Motor neuron (in vitro differentiated cells): ENCODE measurements at regions not wholly inside any gene's neighbourhood (a gene's known extent, or its start where the extent isn't known, plus 50 kb on each side); places are given as distances from the start of the nearest gene placed in this dataset.

Experiments used
- ATAC-seq, 8 experiments: fragments of 200-7000 bp; cut with Tn5 transposase; replicated peaks in 6 of 8; 2 replicates each; pipeline ENCODE4 v1.8.0; 2021; ENCODE audit warnings: mild to moderate bottlenecking in 8 of 8, moderate library complexity in 8 of 8
- H3K27ac ChIP-seq, 2 donors: fragments of 250-450 bp; sonication (Bioruptor Pico); 2 replicates each; pipeline ENCODE4 v1.9.0; 2021; ENCODE audit warnings: antibody characterized with exemption in 2 of 2, mild to moderate bottlenecking in 2 of 2, moderate library complexity in 1 of 2
- H3K4me1 ChIP-seq, 2 donors: fragments of 250-450 bp; sonication (Bioruptor Pico); replicated peaks in 1 of 2; 2 replicates each; pipeline ENCODE4 v1.6.1; 2021; ENCODE audit warnings: antibody characterized with exemption in 2 of 2, mild to moderate bottlenecking in 2 of 2, moderate library complexity in 1 of 2
- H3K4me3 ChIP-seq, 5 donors: fragments of 250-450 bp; sonication (Bioruptor Pico); 2 replicates each; pipeline ENCODE4 v1.9.0; 2021; ENCODE audit warnings: antibody characterized with exemption in 5 of 5, mild to moderate bottlenecking in 5 of 5, moderate library complexity in 4 of 5
- WGBS, 10 experiments: fragments of 450-650 bp; shearing (Covaris generic); methylation state at CpG; one replicate each; pipeline ENCODE4 v1.0.0; 2022; 5-methylcytosine and 5-hydroxymethylcytosine counted together
- in situ Hi-C, 9 experiments: fragments of 400-800 bp; cut with MboI; loops; one replicate each; pipeline ENCODE4 v1.15.0; 2021; ENCODE audit warnings: low sequenced_read_pairs in 9 of 9, low pct_unique_long_range_greater_than_20kb in 2 of 9; ENCODE audit not compliant: unreplicated experiment in 9 of 9

- peak in 6 of 8 experiments; percentile 26 to 61 (median 53) for ATAC-seq
- Histone ChIP-seq H3K4me3 (no peak overlapping the region), H3K4me1 (peaks cover 8 to 15% of the 10 kb centered on the region in 2 donors), H3K27ac (peak overlapping the region in 1 of 2 donors; percentile 49)
- in situ Hi-C loops: no loop called here
- 0 to 67% (median 5%) methylated on average over 1 to 3 of the region's 7 CpGs; no CpG with 5 or more reads in 5 of the 10 experiments for WGBS, 10 experiments
These were observed 121.4 kb upstream of the MVB12B start for GRCh38 chr9:126205265-126205664.

GRCh38 chr9:126205845-126206498 is 120.7 kb upstream of the MVB12B start:
- ATAC-seq: peak in 6 of 8 experiments; percentile 17 to 67 (median 54)
- Histone ChIP-seq H3K27ac (peak overlapping the region in 1 of 2 donors; percentile 49), H3K4me3 (no peak overlapping the region), H3K4me1 (peaks cover 8 to 15% of the 10 kb centered on the region in 2 donors)
- WGBS, 10 experiments: 63 to 92% (median 80%) methylated on average over 1 to 6 of the region's 22 CpGs; no CpG with 5 or more reads in 5 of the 10 experiments
- in situ Hi-C loops: no loop called here

GRCh38 chr9:126207256-126207655 is 119.4 kb upstream of the MVB12B start:
- no peak overlapping the region for H3K27ac ChIP-seq
- H3K4me1 ChIP-seq: peaks cover 8 to 15% of the 10 kb centered on the region in 2 donors
- no peak for ATAC-seq
- WGBS, 10 experiments: 56 to 90% (median 83%) methylated on average over 1 to 2 of the region's 5 CpGs; no CpG with 5 or more reads in 5 of the 10 experiments
- in situ Hi-C loops: no loop called here
- no peak overlapping the region for H3K4me3 ChIP-seq

GRCh38 chr9:126208216-126208758 is 118.3 kb upstream of the MVB12B start:
- in situ Hi-C loops: no loop called here
- Histone ChIP-seq H3K4me1 (peaks cover 8 to 15% of the 10 kb centered on the region in 2 donors), H3K27ac (no peak overlapping the region), H3K4me3 (no peak overlapping the region)
- ATAC-seq: no peak
- WGBS, 10 experiments: 0 to 80% (median 72%) methylated on average over 1 to 2 of the region's 3 CpGs; no CpG with 5 or more reads in 5 of the 10 experiments

GRCh38 chr9:126211441-126212074 is 115.1 kb upstream of the MVB12B start:
- Histone ChIP-seq H3K4me3 (no peak overlapping the region), H3K27ac (no peak overlapping the region), H3K4me1 (no peaks in the 10 kb centered on the region)
- ATAC-seq: no peak
- 12 to 92% (median 74%) methylated on average over 2 to 3 of the region's 3 CpGs for WGBS, 10 experiments
- in situ Hi-C loops: no loop called here

- in situ Hi-C loops: no loop called here
- no peak for ATAC-seq
- Histone ChIP-seq H3K4me3 (no peak overlapping the region), H3K4me1 (peaks cover 10 to 13% of the 10 kb centered on the region in 2 donors), H3K27ac (no peak overlapping the region)
- WGBS, 10 experiments: 0 to 89% (median 78%) methylated on average over 1 to 4 of the region's 4 CpGs; no CpG with 5 or more reads in 1 of the 10 experiments
These were observed 111.1 kb upstream of the MVB12B start for GRCh38 chr9:126215486-126215885.

- ATAC-seq: no peak
- Histone ChIP-seq H3K4me3 (no peak overlapping the region), H3K27ac (no peak overlapping the region), H3K4me1 (peaks cover 10 to 13% of the 10 kb centered on the region in 2 donors)
- in situ Hi-C loops: no loop called here
- WGBS, 10 experiments: 13 to 91% (median 60%) methylated on average over 1 to 4 of the region's 4 CpGs
These were observed 109.8 kb upstream of the MVB12B start for GRCh38 chr9:126216826-126217225.

GRCh38 chr9:126217250-126217653 is 109.4 kb upstream of the MVB12B start:
- Histone ChIP-seq H3K4me3 (no peak overlapping the region), H3K27ac (no peak overlapping the region), H3K4me1 (peaks cover 10 to 13% of the 10 kb centered on the region in 2 donors)
- peak; percentile 45 to 96 (median 83) for ATAC-seq
- WGBS, 10 experiments: 0 to 60% (median 33%) methylated on average over 1 to 3 of the region's 5 CpGs; no CpG with 5 or more reads in 3 of the 10 experiments
- in situ Hi-C loops: no loop called here

GRCh38 chr9:126217797-126218196 is 108.8 kb upstream of the MVB12B start:
- H3K4me1 ChIP-seq: peaks cover 10 to 13% of the 10 kb centered on the region in 2 donors
- no peak overlapping the region for H3K4me3 ChIP-seq
- WGBS, 10 experiments: 17 to 100% (median 60%) methylated on average over 1 to 4 of the region's 7 CpGs; no CpG with 5 or more reads in 3 of the 10 experiments
- in situ Hi-C loops: no loop called here
- no peak overlapping the region for H3K27ac ChIP-seq
- ATAC-seq: peak in 2 of 8 experiments; percentile 4 to 17

- H3K4me3 ChIP-seq: no peak overlapping the region
- no peak for ATAC-seq
- in situ Hi-C loops: no loop called here
- H3K27ac ChIP-seq: peak overlapping the region in 1 of 2 donors; percentile 45
- 80 to 100% (median 96%) methylated on average over 1 to 4 of the region's 10 CpGs; no CpG with 5 or more reads in 7 of the 10 experiments for WGBS, 10 experiments
- H3K4me1 ChIP-seq: peaks cover 10 to 13% of the 10 kb centered on the region in 2 donors
These were observed 108.1 kb upstream of the MVB12B start for GRCh38 chr9:126218359-126219125.

GRCh38 chr9:126219166-126219565 is 107.5 kb upstream of the MVB12B start:
- WGBS, 10 experiments: 70 to 92% (median 80%) methylated on average over 1 to 2 of the region's 2 CpGs; no CpG with 5 or more reads in 4 of the 10 experiments
- Histone ChIP-seq H3K27ac (peak overlapping the region in 1 of 2 donors; percentile 45), H3K4me1 (peaks cover 10 to 13% of the 10 kb centered on the region in 2 donors), H3K4me3 (no peak overlapping the region)
- ATAC-seq: no peak
- in situ Hi-C loops: no loop called here

- ATAC-seq: peak in 5 of 8 experiments; percentile 25 to 79 (median 68)
- Histone ChIP-seq H3K27ac (peak overlapping the region; percentile 18 to 45), H3K4me1 (peaks cover 10 to 13% of the 10 kb centered on the region in 2 donors), H3K4me3 (no peak overlapping the region)
- 0% methylated on average over 1 of the region's 11 CpGs; no CpG with 5 or more reads in 8 of the 10 experiments for WGBS, 10 experiments
- in situ Hi-C loops: no loop called here
These were observed 107.0 kb upstream of the MVB12B start for GRCh38 chr9:126219648-126220063.
